Adrenal gland (tissue), 5 donors: ENCODE measurements at regions not wholly inside any gene's neighbourhood (a gene's known extent, or its start where the extent isn't known, plus 50 kb on each side); places are given as distances from the start of the nearest gene placed in this dataset.

Source experiments
- CTCF ChIP-seq, 6 experiments: fragments of 450-650 bp in 4 of 6; fragments of 200-600 bp in 2 of 6; sonication (generic) in 1 of 6; IDR thresholded peaks; 1 replicate in 5 of 6; 2 replicates in 1 of 6; pipeline versions ENCODE4 v1.5.1 to v1.8.0; 2016 to 2021; ENCODE audit warnings: antibody characterized with exemption in 6 of 6, mild to moderate bottlenecking in 2 of 6, moderate library complexity in 1 of 6
- POLR2A ChIP-seq, 2 donors: fragments of 450-650 bp; IDR thresholded peaks; one replicate each; pipeline ENCODE4 v1.6.1; 2017; ENCODE audit warnings: antibody characterized with exemption in 2 of 2, mild to moderate bottlenecking in 2 of 2, moderate library complexity in 1 of 2
- donor health status: DM: no; HTN: no; CAD: no.

GRCh38 chr7:16244469-16244868 is 176.9 kb downstream of the CRPPA start:
- TF ChIP-seq CTCF (IDR thresholded peaks at IDR 0.05) (no peak), POLR2A (IDR thresholded peaks at IDR 0.05) (no peak)
